Pulmonary artery endothelial cell (primary cell): ENCODE measurements at regions not wholly inside any gene's neighbourhood (a gene's known extent, or its start where the extent isn't known, plus 50 kb on each side); places are given as distances from the start of the nearest gene placed in this dataset.

Experiments used
- DNase-seq: peaks from one replicate; pipeline ENCODE4 v3.0.0-alpha.2; 2011; ENCODE audit warnings: low read depth, low spot score

DNA sequence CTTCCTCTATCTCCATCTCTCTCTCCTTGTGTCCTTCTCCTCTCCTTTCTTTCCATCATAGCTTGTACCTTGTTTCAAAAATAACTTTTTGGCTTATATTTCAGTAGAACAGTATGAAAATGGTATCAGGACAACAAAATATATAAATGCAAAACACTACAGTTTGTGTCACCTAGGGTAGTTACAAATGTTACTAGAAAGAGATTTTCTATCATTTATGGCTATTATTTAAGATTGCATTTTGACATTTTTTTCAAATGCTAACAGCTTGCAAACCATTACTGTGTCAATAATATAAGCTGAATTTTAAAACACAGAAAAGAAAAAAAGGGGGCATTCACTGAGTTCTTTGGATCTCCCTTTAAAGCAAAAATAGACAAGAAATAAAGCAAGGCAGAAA is 392.3 kb upstream of the LRRC4C start:
- DNase-seq, result no peak

DNA sequence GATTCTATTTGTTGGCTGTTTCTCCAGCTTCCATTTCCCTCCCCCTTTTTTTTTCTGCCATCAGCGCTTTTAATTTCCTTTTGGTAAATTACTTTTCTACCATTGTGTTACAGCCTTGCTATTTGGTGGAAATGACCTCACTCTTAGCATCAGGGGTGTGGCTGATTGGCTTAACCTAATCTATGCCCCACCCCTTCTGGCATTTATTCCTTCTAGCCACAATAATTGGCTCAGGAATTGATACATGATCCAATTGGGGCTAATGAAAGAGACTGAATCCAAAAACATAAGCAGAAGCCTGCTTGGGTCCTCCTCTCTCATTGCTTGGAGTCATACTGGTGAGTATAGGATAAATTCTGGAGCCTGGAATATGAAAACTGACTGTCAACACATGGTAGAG is 402.4 kb upstream of the LRRC4C start:
- no peak for DNase-seq

GRCh38 chr11:41866525-41866924 is 407.1 kb upstream of the LRRC4C start:
- DNase-seq, result no peak

DNA sequence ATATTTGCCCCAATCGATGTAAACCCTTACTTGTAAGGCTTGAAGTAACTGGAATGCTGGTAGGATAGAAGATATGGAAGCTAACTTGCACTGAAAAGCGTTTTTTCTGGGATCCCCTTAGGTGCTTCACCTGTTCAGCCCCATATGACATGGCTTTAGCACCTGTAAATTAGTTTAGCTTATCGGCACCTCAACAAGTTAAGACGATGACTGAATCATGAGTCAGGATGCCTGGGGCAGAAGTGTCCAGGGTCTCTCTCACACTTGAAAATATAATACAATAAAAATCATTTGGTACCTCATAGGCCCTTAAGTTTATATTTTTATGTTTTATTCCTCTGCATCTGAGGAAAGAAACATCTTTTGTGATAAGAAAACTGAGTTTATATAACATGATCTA is 409.2 kb upstream of the LRRC4C start:
- DNase-seq, result no peak

DNA sequence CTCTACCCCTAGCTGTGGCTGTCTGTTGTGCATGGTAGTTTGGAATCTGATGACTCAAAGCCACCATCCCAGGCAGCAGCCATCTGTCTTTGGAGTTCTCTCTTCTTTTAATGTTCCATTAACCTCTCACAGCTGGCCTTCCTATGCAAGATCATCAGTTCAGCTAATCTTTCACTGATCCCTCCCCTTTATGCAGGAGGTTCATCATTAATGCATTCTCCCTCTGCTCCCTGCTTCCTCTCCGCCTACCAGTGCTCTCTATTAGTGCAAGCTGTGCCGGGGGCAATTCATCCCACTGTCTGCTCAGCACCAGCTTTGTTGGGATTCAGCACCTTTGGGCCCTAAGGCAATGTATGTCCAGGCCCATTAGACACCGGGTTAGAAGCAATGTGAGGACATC is 413.0 kb upstream of the LRRC4C start:
- DNase-seq, result no peak

- DNase-seq, result no peak
These were observed 413.4 kb upstream of the LRRC4C start for GRCh38 chr11:41872870-41873269.

DNA sequence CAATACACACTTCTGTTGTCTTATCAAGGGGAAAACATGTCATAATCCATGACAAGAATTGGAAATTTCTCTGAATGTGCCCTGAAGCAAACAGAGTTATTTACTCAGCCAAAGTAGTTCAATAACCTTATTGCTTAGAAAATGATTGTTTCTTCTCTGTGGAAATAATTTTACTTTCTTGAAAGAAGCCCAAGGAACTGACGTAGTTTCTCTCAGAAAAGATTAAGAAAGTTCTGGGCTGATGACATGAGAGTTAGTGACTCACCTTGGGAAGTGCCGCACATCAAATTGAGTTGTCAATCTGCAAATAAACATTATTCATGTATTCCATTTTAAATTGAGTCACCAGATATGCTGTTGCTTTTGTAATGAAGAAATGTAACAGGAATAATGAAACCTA is 418.6 kb upstream of the LRRC4C start:
- DNase-seq, result no peak

DNA sequence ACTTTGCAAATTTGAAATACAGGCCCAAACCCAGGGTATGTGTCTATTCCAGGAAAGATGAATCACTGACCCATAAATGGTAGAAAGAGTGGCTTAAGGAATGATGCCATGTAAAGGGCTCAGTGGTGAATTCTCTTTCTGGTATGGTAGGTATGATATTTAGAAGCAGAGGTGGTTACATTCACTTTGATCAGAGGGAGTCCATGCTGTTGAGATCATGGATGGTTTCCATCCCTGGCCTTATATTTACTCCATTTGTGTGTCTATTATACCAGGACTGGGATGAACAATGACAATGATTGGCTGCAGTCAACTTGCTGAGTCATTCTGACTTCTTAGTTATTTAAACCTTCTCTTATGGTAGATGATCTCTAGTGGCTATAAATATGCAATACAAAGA is 419.8 kb upstream of the LRRC4C start:
- DNase-seq, result no peak

GRCh38 chr11:41895081-41895480 is 435.6 kb upstream of the LRRC4C start:
- no peak for DNase-seq

GRCh38 chr11:41897991-41898390 is 438.5 kb upstream of the LRRC4C start:
- DNase-seq, result no peak

- no peak for DNase-seq
These were observed 458.4 kb upstream of the LRRC4C start for GRCh38 chr11:41917900-41918299.

DNA sequence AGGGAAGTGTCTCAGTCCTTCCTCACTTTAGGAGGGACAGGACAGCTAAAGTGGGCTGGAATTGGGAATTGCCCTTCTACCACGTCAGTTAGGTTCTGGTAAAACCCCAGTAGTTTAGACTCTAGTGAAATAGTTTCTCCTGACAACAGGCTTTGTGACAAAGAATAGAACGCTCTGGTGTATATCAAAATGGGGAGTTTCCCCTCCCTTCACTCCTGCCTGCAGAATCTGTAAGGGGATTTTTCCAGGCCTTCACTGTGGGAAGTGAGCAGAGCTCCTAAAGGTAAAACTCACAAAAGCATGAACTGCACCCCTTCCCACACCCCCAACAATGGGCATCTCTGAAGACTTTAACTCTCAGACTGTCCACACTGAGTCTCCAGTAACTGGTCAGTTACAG is 460.9 kb upstream of the LRRC4C start:
- DNase-seq, result no peak

GRCh38 chr11:41921746-41922390 is 462.4 kb upstream of the LRRC4C start:
- DNase-seq, result no peak

GRCh38 chr11:41926339-41926738 is 466.9 kb upstream of the LRRC4C start:
- no peak for DNase-seq

GRCh38 chr11:41935241-41935640 is 475.8 kb upstream of the LRRC4C start:
- no peak for DNase-seq

DNA sequence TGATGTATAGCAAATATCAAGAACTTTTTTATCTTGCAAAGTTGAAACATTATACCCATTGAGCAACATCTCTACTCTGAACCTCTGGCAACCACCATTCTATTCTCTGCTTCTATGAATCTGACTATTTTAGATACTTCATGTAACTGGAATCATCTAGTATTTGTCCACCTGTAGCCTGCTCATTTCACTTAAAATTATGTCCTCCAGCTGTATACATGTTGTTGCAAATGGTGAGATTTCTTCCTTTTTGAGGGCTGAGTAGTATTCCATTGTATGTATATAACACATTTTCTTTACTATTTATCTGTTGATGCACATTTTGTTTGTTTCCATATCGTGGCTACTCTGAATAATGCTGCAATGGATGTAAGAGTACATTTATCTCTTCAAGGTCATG is 476.3 kb upstream of the LRRC4C start:
- no peak for DNase-seq

- DNase-seq, result no peak
These were observed 484.2 kb upstream of the LRRC4C start for GRCh38 chr11:41943656-41944055.

- no peak for DNase-seq
These were observed 487.9 kb upstream of the LRRC4C start for GRCh38 chr11:41947392-41947791.

DNA sequence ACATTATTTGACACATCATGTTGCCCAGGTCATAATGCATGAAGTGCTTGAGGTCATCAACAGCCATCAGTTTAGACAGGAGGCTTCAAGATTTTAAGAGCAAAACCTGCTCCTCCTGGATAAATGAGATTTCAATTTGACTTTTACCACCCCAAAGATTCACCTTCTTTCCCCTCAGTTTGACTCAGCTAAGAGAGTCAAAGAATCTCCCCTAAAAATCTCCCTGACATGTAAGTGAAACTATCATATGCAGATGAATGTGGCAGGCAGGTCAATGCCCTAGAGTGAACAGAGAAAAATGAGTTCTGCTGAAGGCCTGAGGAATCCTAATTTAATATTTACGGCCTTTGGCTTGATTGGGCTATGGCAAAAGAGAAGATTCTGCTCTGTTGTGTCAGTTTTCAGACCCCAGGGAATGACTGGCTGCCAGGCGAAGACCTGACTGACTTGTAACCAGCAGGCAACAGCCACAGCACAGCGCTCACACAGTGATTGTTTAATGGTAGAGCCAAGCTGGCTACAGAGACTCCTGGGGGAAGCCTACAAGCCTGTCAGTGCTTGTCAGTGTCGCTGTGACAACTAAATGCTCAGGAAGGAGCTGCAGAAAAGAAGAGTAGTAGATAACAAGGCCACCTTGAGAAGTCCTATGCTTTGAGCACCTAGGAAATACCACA is 491.2 kb upstream of the LRRC4C start:
- no peak for DNase-seq

- no peak for DNase-seq
These were observed 494.6 kb upstream of the LRRC4C start for GRCh38 chr11:41954034-41954433.

GRCh38 chr11:41955066-41955465 is 495.6 kb upstream of the LRRC4C start:
- no peak for DNase-seq

GRCh38 chr11:41955635-41956400 is 496.4 kb upstream of the LRRC4C start:
- DNase-seq, result no peak

DNA sequence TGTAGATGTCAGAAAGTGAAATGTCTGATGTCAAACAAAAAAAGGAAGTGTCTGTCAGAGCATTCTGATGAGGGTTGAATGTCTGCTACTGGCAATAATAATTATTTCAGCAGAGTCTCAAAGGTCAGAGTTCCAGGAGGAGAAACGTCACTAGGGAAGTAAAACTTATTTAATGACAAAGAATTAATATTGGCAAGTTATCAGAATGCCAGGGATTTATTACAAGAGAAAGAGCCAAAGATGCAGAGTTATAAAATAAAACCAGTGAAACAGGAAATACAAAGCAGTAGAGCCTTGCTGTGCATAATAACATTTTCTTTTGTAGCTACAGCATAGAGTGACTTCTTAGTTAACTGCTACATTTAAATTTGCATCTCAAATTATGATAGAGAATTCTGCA is 504.0 kb upstream of the LRRC4C start:
- no peak for DNase-seq
